ENCODE measurements at regions not wholly inside any gene's neighbourhood (a gene's known extent, or its start where the extent isn't known, plus 50 kb on each side); places are given as distances from the start of the nearest gene placed in this dataset.

- DNase-seq = no peak
These were observed 289.3 kb upstream of the TNP1 start for GRCh38 chr2:217149087-217149660.

DNA sequence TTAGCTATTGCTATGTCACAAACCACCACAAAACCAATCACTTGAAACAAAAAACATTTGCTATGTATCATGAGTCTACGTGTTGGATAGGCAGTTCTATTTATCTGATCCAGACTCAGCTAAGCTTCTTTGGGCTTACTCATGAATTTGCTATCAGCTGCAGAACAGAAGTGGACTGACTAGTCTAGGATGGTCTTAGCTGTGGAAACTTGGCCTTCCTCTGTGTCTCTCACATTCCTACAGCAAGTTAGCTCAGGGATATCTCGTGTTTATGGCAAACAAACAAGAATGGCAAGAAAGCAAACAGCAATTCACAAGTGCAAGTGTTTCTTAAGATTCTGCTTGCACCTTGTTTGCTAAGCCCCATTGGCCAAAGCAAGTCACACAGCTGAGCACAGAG lies 288.0 kb upstream of the TNP1 start:
- DNase-seq = no peak

- no peak for DNase-seq
These were observed 287.1 kb upstream of the TNP1 start for GRCh38 chr2:217146956-217147355.

DNA sequence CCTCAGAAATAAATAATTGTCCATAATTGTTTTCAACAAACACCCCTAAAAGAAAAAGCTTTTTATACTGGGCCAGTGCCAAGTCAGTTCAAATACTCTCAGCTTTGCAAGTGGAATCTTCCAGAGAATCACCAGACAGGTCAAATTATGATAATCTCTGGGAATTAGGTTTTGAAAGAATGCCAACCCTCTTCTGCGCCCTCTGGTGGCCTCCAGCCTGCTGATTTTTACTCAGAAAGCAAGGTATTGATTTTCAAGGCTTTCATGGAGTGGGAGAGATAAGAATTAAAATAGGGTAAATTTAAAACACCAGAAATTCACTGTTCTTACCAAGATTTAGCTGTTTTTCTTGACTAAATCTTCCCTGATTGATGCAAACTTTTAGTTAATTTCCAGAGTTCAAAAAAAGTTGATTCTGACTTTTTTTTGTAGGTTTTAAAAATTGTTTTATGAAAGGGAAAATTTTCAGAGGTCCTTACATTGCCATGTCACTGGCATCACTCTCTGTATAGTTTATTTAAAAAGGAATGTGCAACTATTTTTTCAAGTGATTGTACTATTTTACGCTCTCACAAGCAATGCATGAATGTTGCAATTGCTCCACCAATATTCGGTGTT lies 282.9 kb upstream of the TNP1 start:
- DNase-seq = peak; percentile 29

- no peak for DNase-seq
These were observed 278.4 kb upstream of the TNP1 start for GRCh38 chr2:217138284-217138683.

- DNase-seq = no peak
These were observed 267.9 kb upstream of the TNP1 start for GRCh38 chr2:217127744-217128143.

GRCh38 chr2:217125014-217125413 lies 265.1 kb upstream of the TNP1 start:
- no peak for DNase-seq

DNA sequence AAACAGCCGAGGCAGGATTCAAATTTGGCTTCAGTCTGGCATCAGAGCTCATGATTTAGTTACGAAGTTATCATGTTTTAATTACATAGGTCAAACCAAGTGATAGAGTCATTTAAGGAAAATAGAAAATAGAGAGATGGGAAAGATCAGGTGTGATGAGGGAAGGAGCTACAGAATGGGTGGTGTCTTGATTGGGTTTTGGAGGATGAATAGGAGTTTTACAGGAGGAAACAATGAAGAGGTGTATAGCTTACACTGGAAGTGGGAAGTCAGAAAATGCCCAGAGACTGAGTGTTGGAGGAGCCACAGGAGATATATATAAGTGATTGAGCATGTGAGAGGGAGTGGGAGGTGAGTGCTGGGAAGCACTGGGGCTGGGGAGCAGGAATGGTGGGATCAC lies 264.2 kb upstream of the TNP1 start:
- no peak for DNase-seq

GRCh38 chr2:217121565-217121964 lies 261.7 kb upstream of the TNP1 start:
- no peak for DNase-seq

DNA sequence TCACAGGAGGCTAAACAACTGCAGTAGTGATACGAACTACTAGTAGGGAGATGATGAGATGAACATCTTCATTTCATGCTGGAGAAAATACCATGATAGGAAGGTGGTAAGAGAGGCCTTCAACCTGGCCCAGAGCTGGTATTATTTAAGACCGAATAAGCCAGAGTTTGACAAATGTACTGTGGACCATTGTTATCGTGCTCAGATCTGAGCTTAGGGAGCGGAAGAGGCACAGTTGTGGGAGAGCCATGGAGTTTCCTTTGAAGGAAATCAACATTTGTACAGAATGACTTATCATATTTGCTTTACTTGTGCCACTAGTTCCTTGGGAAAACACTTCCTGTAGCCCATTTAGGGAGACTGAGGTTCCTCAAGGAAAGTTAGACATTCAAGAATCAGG lies 260.6 kb upstream of the TNP1 start:
- no peak for DNase-seq

GRCh38 chr2:217118559-217119284 lies 258.9 kb upstream of the TNP1 start:
- peak; percentile 2 for DNase-seq

DNA sequence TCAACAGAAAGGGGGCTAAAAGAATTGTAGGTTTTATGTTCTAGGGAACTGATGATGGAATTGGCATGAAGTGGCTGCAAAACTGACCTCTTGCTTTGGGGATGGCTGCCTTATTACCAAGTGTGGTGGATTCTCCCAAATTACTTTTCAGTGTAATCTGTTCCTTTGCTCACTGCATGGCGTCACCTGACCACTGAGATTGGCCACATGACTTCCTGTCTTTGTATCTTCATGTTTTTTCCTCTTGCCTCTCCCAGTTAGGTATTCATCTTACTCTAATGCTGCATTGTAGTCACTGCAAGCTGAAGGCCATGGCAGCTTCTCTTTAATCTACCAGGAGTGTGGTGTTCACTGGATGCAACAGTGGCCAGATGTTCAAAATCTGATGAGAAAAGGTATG lies 257.7 kb upstream of the TNP1 start:
- no peak for DNase-seq

DNA sequence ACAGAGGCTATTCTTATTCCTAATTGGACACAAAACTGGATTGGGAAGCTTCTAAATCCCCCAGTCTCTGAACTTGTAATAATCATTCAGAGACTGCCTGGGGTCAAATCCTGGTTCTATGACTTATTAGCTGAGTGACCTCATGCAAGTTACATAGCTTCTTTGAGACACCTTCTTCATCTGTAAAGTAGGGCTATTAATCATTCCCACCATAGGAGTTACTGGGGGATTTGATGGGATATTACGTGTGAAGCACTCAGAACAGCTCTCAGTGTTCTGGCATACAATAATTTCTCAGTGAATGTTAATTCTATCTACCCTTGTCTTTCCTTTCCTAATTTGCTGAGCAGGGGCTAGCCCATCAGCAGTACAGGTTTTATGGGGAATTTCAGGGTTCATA lies 256.7 kb upstream of the TNP1 start:
- no peak for DNase-seq

DNA sequence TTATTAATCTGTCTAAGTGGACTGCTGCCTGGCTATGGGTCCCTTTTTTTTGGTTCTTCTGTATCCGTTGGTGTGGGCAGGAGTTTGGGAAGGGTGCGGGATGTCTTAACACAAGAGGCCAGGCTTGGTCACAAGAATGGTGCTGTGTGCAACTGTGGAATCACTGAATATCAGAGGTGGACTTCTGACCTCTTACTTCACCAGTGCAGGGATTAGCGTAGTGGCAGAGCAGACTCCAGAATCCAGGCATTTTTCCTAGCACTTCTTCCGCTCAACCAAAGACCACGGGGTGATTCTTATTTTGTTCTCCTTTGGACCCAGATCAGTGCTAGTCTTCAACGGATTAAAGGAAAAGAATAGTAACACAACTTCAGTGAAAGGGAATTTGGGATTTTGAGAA lies 254.3 kb upstream of the TNP1 start:
- no peak for DNase-seq

DNA sequence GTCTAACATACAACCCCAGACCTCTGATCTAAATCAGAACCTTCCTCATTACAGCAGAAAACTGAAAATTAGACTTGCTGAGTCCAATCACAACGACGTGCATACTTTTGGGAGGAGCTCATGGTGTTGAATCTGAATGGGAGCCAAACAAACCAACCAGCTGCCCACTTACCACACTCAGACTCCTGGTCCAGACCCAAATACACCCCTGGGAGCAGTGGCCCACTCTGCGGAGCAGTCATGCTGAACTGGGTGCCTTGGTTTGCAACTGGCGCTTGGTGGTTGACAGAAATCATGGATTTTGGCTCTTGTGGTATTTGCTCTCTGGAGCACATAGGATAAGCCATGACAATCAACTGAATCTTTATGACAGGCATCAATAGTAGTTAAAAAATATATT lies 253.6 kb upstream of the TNP1 start:
- no peak for DNase-seq

DNA sequence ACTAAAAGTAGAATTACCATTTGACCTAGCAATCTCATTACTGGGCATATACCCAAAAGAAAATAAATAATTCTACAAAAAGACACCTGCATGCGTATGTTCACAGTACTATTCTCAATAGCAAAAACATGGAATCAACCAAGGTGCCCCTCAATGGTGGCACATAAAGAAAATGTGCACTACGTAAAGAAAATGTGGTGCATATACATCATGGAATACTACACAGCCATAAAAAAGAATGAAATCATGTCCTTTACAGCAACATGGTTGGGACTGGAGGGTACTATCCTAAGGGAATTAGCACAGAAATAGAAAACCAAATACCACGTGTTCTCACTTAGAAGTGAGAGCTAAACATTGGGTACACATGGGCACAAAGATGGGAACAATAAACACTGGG lies 250.7 kb upstream of the TNP1 start:
- no peak for DNase-seq

- peak; percentile 8 for DNase-seq
These were observed 248.7 kb upstream of the TNP1 start for GRCh38 chr2:217108575-217109027.

GRCh38 chr2:217108086-217108485 lies 248.2 kb upstream of the TNP1 start:
- no peak for DNase-seq

DNA sequence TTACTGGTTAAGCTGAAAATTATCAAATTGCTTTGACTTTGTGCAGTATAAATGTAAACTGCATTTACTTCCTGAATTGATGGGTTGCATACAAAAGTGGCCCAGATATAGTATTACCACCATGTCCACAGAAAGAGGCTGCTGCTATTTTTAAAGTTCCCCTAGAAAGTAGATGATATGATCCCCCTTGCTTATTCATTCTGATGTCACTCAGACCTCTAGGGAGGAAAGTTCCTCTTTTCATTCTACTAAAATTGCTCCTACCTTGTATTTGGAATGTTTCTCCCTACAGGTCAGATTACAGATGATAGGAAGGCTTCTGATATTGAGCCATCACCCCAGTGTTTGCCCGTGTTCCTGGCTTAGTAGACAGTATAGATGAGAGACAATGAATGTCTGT lies 247.6 kb upstream of the TNP1 start:
- peak; percentile 91 for DNase-seq

- DNase-seq = no peak
These were observed 246.8 kb upstream of the TNP1 start for GRCh38 chr2:217106650-217107014.

GRCh38 chr2:217105733-217106649 lies 246.1 kb upstream of the TNP1 start:
- DNase-seq = peak; percentile 72

- no peak for DNase-seq
These were observed 244.1 kb upstream of the TNP1 start for GRCh38 chr2:217103752-217104545.

DNA sequence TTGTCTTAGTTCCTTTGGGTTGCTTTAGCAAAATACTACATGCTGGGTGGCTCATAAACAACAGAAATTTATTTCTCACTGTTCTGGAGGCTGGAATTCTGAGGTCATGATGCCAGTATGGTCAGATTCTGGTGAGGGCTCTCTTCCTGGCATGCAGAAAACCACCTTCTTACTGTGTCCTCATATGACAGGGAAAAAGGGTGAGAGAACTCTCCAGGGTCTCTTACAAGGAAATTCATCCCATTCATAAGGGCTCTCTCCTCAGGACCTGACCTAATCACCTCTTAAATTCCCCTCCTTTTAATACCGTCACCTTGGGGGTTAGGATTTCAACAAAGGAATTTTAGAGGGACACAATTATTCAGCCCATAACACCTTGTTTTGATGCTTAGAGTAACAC lies 243.1 kb upstream of the TNP1 start:
- DNase-seq = no peak
